Lung microvascular endothelial cell (primary cell): ENCODE measurements at regions not wholly inside any gene's neighbourhood (a gene's known extent, or its start where the extent isn't known, plus 50 kb on each side); places are given as distances from the start of the nearest gene placed in this dataset.
"Not testable (repeated sequence)": the region's sequence is repeated elsewhere in the genome, so short reads cannot be mapped to it uniquely, and the experiment has no call there.

ENCODE experiments used
- DNase-seq, 2 donors: peaks; one replicate each; pipeline versions ENCODE4 v3.0.0 to v3.0.0-alpha.2; 2010; ENCODE audit warnings: low read depth in 2 of 2

DNA sequence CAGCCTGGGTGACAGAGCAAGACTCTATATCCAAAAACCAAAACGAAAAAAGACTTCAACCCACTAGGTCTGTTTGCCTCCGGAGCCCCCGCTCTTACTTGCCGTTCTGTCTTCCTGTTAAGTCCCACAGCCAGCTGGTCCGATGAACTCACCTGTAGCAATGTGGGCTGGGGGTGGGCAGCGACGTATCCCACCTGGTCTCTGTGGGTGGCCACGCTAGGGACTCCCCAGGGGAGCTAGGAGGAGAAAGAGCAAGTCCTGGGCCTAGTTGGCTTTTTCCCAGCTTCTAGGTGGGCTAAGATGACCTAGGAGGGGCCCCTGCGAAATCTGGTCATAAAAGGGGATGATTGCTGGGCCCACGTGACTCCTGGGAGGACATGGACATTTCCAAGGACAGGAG, 166.0 kb upstream of the KCNG1 start:
- no peak for DNase-seq

DNA sequence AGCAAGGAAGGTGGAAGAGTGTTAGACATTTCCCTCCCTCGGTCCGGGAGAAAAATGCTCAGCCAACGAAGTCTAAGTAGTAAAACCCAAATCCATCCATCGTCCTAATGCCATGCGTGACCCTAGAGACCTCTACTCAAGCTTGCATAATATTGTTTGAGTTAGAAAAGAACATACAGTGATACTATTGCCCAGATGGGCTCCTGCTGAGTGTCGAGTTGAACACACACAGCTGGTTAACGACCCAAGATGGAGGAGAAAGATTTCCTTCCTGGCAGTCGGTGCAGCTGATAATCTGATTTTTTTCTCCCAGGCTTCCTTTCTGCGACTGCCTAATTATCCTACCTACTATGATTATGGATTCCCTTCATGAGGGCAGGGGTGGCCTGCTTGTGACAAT, 164.4 kb upstream of the KCNG1 start:
- no peak for DNase-seq

DNA sequence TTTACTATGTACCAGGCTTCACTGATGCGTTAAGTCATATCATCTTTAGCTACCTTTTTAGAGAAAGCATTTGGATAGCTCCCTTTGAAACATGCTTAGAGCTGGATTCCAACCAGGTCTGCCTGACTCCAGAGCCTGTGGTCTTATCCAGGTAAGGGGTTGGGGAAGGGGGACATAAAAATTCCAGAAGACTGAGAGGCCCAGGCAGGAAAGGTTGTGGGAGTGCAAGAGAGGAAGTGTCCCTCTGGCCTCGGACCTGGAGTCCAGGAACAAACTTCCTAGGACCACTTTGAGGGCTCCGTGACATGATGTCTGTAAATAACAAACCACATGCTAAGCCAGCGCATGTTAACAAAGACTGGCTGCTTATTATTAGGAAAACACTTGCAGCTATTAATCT, 163.0 kb upstream of the KCNG1 start:
- DNase-seq = no peak

DNA sequence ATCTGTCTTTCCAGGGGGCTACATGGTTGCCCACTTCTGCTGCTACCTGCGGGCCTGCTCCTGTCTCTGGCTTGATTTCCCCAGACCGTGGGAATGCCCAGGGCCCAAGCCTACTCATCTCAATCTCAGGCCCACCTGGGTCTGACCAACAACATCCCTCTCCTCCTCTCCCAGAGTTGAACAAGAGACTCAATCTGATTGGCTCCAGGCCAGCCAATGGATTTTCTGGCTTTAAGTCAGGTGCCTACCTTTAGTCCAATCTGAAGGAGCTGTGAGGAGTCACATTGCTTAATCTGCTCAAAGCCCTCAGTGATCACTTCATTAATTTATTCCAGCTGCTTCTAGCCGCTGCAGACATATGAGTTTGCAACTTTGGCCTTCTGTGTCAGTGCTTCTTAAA, 162.4 kb upstream of the KCNG1 start:
- DNase-seq = no peak

DNA sequence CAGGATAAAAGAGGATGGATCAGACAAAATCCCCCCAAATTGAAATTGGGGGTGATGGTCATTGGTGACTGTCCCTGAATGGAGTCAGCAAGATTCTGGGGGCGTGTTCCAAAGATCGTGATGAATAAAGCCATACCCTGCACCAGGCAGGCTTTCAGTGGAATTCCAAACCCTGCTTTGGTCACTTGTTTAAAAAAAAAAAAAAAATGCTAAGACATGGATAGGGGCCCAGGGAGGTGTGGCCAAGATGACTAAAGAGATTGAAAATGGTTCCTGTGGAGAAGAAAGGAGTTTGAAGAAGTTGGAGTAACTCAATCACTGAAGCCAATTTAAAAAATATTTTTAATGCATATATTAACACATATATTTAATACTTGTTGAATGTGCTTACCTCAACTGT, 161.4 kb upstream of the KCNG1 start:
- DNase-seq = no peak

DNA sequence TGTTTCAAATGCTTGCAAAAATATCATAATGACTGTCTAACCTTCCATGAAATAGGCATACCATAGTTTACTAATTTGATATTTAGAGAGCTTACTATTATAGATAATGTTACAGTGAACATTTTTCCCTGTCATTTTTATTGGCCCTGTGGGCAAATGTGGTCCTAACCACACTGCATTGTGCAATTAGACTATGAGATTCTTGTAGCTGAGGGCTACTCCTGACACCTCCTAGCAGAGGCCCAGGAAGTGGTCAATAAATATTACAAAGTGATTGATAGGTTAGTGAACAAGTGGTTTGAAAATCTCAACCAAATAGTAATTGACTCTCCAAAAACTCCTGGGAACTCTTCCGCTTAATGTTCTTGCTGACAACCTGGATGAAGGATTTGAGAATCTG, 160.5 kb upstream of the KCNG1 start:
- no peak for DNase-seq

DNA sequence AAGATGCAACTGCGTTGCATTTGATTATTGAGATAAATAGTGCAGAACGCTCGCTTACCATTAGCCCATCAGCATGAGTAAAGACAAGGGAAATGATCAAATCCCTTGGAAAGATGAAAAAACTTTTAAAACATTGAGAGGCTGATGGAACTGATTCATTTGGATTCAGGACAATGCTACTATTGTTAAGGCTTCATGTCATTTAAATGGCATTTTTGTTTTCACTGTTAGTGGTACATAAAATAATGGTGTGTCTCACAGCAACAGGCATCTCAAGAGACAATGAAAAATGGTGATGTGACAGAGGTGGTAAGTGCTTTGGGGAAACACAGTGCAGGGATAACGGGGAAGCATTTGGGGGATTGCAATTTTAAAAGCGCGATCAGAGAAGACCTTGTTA, 159.7 kb upstream of the KCNG1 start:
- no peak for DNase-seq

DNA sequence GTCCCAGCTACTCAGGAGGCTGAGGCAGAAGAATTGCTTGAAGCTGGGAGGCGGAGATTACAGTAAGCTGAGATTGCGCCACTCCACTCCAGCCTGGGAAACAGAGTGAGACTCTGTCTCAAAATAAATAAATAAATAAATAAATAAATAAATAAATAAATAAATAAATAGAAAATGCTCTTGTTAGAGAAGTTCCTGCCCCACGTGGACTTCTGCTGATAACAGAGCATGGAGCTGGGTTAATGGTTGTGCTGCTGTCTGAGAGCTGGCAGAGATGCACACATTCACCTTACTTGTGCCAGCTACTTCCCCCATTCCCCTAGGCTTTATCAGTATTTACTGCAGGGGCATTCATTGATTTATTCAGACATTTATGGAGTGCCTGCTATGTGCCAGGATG, 155.2 kb upstream of the KCNG1 start:
- DNase-seq = no peak

DNA sequence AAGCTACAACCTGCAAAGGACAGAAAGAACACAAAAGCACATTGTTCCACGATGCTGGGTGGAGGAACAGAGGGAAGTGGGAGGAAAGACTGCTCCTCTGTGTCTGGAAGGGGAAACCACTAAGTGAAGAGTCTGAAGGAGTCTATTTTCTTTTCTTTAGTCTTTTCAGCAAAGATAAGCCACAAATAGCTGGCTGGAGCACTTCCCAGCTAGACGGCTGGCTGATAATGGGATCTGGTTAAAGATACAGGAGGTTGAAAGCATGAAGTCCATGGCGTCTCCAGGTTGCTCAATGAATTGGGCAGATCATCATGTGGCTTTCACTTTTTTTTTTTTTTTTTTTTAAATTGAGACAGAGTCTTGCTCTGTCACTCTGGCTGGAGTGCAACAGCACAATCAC, 154.0 kb upstream of the KCNG1 start:
- no peak for DNase-seq

DNA sequence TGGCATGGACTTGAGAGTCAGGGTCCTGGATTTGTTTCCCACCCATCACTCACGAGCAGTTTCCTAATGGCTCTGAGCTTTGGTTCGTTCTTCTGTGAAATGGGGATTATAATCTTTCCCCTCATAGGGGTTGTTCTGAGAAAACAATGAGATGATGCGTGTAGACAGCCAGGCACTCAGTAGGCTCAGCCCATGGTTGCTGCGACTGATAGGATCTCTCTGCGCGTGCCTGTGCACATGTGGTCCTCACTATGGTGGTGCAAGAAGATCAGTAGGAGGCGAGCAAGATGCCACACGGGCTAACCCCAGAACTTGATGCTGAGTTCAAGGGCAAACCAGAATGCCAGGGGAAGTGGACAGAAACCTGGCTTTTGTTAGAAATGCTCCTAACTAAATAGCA, 153.5 kb upstream of the KCNG1 start:
- DNase-seq = no peak

DNA sequence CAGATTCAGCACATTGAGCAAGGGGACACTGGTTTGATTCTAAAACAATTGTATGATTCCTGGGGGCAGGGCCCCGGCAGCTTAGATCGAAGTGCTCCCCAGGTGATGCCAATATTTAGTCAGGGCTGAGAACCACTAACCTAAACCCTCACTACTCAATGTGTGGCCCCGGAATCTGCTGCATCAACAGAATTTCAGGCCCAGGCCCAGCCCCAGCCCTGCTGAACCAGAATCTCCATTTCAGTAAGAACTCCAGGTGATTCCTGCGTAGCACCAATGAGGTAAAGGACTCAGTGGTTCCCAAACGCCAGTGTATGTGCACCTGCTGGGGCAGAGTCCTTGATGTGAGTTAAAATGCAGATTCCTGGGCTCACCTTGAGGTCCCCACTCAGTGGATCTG, 152.8 kb upstream of the KCNG1 start:
- DNase-seq = no peak

DNA sequence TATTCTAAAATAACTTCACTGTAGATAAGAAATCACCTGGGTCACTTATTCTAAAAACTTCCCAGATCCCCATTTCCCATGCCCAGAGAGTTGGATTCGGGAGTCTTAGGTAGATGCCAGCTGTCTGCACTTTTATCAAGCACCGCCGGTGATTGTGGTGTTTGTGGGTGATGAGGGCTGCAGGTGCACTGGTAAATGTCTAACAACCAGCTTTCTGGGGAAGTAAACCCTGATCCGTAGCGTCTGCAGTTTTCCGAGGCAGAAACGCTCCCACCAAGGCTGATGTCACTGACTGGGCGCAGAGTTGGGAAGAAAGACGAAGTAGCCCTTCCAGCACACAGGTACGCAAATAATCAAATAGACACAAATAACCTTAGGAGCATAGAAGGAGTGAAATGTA, 152.2 kb upstream of the KCNG1 start:
- DNase-seq = no peak

DNA sequence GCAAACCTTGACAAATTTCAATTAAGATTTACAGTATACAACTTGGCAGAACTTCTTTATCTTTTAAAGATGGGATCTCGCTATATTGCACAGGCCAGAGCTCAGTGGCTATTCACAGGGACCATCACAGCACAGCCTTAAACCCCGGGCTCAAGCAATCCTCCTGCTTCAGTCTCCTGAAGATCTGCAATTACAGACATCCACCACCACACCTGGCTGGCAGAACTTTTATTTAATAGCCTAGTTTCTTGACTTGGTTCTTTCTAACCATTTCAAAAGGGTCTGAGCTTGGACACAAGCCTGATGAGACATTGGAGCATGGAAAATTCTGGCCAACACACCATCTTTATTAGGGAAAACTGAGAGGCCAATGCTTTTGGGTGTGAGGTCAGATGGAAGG, 151.6 kb upstream of the KCNG1 start:
- no peak for DNase-seq

DNA sequence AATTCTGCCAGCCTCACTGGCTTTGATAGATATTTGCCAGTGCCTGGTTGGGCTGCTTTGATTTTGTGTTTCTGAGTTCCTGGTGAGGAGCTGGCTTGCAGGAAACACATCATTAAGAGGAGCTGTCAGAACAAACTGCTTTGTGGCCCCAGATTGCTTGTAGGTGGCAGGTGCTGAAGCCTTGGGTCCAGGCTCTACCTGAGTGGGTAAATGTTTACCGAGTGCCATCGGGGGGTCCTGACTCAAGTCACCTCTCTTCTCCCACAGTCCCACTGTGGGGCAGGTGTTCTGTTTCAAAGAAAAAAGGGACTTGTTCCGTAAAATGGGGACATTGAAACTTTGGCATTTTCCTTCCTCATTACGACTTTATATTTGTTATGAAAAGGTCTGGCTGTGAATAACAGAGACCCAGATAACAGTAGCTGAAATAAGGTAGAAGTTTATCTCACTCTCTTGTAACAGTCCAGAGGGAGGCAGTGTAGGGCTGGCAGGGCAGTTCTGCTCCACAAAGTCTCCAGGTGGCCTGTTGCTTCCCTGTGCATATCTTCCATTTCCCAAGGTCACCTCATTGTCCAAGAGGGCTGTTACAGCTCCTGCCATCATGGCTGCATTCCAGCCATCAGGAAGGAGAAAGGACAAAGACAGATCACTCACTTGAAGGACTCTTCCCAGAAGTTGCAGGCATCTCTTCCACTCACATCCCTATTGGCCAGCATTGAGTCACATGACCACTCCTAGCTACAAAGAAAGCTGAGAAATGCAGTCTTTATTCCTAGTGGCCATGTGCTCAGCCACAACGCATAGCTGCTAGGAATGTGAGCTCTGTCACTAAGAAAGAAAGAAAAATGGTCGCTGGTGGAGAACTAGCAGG, 149.9 kb upstream of the KCNG1 start:
- DNase-seq = no peak

DNA sequence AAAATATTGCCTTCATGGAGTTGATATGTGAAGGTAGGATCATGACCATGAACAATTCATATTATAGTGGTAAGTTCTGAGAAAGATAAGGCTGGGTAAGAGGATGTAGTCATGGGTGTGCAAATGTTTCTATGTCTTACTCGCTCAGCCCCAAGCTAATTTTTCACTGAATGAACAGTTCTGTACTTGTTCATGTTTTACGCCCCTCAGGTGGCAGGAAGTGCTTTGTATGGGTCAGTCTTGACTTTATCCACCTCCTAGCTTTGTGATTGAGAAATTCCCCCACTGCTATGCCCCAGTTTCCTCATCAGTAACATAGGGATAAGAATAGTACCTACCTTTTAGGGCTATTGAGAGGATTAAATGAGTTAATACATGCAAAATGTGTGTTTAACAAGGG, 148.2 kb upstream of the KCNG1 start:
- no peak for DNase-seq

DNA sequence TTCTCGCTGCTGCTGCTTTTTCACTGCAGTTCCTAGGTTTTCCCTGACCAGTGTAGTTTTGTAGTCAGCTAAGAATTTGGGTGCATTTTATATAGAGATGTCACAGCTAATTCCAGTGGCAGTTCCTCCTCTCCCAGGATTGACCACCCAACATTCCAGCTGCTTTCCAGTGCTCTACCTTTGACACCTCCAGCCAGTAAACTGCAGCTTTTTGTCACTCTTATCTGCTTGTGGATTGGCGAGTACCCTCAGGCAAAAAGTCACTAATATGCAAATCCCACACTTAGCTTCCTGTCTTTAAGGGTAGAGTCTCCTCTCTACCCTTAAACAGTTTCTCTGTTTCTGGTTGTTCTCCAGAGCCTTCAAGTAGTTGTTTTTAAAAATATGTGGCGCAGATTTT, 146.9 kb upstream of the KCNG1 start:
- no peak for DNase-seq

DNA sequence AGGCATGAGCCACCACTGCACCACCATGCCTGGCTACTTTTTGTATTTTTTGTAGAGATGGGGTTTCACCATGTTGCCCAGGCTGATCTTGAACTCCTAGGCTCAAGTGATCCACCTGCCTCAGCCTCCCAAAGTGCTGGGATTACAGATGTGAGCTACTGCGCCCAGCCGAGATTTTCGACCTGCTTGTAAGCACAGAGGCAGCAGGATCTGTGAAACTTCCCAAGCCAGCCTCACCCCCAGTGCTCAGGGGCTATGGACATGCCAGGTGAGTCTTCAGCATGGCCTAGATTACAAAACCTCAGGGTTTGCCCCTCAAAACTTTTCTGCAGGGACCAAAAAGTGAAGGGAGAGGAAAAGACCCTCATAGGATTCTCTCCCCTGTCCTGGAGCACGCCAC, 145.0 kb upstream of the KCNG1 start:
- DNase-seq = not testable (repeated sequence)

DNA sequence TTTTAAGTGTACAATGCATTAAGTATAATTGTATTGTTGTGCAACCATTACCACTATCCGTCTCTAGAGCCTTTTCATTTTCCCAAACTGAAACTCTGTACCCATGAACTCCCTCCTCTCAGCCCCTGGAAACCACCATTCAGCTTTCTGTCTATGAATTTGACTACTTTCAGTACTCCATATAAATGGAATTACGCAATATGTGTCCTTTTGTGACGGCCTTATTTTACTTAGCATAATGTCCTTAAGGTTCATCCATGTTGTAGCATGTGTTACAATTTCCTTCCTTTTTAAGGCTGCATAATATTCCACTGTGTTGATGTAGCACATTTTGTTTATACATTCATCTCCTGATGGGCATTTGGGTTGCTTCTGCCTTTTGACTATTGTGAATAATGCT, 143.6 kb upstream of the KCNG1 start:
- no peak for DNase-seq

DNA sequence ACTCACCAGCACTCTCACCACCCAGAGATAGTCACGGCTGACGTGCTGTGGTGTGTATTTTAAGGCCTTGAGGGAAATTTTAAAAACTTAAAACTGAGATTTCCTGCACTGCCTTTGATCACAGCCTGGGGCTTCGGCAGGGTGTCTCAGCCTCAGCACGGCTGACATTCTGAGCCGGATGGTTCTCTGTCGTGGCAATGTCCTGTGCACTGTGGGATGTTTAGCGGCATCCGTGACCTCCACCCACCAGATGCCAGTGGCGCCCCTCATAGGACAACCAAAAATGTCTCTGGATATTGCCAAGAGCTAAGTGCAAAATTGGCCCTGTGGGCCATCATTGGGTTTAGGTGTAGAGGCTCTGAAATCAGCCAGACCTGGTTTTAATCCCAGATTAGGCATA, 142.2 kb upstream of the KCNG1 start:
- DNase-seq = no peak

DNA sequence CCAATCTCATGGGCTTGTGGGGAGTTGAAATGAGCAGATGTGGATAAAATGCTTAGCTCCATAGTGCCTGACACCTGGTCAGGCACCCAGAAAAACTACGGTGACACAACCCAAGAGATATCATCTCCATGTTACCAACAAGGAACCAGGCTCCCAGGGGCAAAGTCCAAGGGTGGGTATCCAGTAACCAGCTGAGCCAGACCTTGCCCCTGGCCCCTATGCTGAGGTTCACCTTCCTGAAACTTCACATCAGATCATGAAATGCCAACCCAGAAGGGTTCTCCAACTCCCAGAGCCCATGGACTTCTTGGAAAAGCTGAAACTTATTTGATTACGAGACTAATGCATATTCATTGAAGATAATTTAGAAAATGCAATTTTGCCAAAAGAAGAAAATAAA, 141.8 kb upstream of the KCNG1 start:
- no peak for DNase-seq

DNA sequence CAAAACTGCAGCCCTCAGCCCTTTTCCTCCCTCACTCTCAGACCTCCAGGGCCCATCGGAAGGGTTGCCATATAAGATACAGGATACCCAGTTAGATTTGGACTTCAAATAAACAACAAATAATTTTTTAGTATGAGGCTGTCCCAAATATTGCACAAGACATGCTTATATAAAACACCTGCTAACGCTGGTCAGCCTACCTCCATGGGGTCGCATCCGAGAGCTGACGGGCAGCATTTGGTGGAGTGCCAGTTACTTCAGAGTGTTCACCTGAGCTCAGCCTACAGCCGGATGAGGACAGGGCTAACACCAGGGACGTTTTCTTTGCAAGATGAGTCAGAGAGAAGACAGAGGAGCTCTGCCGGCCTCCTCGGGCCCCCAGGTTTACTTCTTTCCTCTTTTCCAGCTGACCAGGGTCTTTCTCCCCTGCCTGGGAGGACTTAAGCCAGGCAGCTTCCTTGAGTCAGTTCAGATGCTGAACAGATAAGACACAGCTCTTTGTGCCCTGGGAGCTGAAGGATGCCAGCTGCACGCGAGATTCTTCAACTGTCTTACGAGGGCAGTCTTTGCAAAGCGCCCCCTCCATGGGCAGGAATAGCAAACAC, 141.2 kb upstream of the KCNG1 start:
- DNase-seq = no peak

DNA sequence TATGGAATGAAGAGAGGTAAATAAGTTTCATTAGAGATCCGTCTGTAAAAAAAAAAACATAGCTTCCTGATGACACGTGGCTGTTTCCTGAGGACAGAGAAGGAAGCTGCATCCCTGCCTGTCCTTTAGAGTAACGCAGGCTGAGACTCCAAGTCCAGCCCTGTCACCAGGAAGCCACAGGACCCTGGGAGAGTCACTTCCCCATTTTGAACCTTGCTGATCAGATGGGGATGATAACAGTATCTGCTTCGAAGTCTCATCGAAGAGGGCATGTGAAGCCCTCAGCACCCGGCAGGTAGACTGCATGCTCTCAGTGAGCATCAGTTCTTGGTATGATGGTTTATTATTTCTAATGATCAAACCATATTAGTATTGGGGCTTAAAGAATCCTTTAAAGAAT, 139.1 kb upstream of the KCNG1 start:
- no peak for DNase-seq

DNA sequence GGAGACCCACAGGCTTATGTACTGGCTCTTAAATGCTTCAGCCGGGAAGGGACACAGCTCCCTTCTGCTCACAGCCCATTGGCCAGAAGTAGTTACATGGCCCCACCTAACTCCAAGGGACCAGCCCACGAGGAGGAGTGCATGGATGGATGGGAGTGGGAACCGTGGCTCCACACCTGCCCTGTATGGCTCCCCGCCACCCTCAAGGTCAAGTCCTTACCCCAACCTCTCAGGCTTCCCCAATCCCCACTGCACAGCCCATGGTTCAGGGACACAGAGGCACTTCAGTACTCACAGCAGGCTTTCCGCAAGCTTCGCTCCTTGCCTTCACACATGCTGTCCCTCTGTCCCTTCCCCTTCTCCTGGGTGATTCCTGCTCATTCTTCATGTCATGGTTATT, 137.9 kb upstream of the KCNG1 start:
- no peak for DNase-seq

DNA sequence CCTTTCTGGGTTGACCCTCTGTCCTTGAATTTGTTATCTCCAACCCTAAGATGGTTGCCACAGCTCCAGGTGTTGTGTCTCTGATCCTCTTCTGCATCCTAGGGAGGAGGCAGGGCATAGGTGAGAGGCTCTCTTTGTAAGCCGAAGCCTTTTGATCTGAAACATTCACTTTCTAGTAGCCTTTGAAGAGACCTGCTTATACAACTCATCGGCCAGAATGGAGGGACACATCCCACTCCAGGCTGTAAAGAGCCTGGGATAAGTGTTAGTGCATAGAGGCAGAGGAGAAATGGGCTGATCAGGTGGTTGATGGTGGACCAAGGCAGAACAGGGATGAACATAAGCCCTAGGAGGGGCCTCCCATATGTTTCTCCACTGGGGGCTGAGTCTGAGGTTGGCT, 137.1 kb upstream of the KCNG1 start:
- DNase-seq = no peak
